Mesendoderm (in vitro differentiated cells): ENCODE measurements at regions not wholly inside any gene's neighbourhood (a gene's known extent, or its start where the extent isn't known, plus 50 kb on each side); places are given as distances from the start of the nearest gene placed in this dataset.

ENCODE experiments used
- DNase-seq: peaks from one replicate; pipeline ENCODE4 v3.0.0; 2013
- H2AK5ac ChIP-seq: 2 replicates; pipeline ENCODE4 v1.6.1; 2013; ENCODE audit warnings: low read length, inconsistent platforms
- H2BK120ac ChIP-seq: 2 replicates; pipeline ENCODE4 v1.6.1; 2013; ENCODE audit warnings: low read depth, mild to moderate bottlenecking, low read length, moderate library complexity, mixed read lengths
- H2BK15ac ChIP-seq: replicated peaks from 2 replicates; pipeline ENCODE4 v1.6.1; 2013; ENCODE audit warnings: low read depth, mild to moderate bottlenecking, moderate library complexity
- H2BK5ac ChIP-seq: 2 replicates; pipeline ENCODE4 v1.6.1; 2013; ENCODE audit warnings: low read length, inconsistent platforms
- H3K18ac ChIP-seq: 2 replicates; pipeline ENCODE4 v1.6.1; 2013; ENCODE audit warnings: mild to moderate bottlenecking, low read length, mixed read lengths
- H3K23ac ChIP-seq: one replicate; pipeline ENCODE4 v1.6.1; 2013; ENCODE audit warnings: low read length
- H3K27ac ChIP-seq: 2 replicates; pipeline ENCODE4 v1.5.1; 2013; ENCODE audit warnings: low read depth, mild to moderate bottlenecking, inconsistent platforms, low read length, moderate library complexity
- H3K27me3 ChIP-seq: 2 replicates; pipeline ENCODE4 v1.6.1; 2013; ENCODE audit warnings: low read length, control low read depth, mild to moderate bottlenecking, inconsistent platforms; ENCODE audit not compliant: insufficient read depth, poor library complexity
- H3K36me3 ChIP-seq: 2 replicates; pipeline ENCODE4 v1.6.1; 2013; ENCODE audit warnings: low read length, inconsistent platforms; ENCODE audit not compliant: control insufficient read depth, insufficient read depth
- H3K4ac ChIP-seq: one replicate; pipeline ENCODE4 v1.6.1; 2013; ENCODE audit warnings: low read depth, mild to moderate bottlenecking, low read length, moderate library complexity
- H3K4me1 ChIP-seq: 2 replicates; pipeline ENCODE4 v1.6.1; 2013; ENCODE audit warnings: low read depth, low read length, inconsistent platforms; ENCODE audit not compliant: control insufficient read depth
- H3K4me2 ChIP-seq: 2 replicates; pipeline ENCODE4 v1.6.1; 2013; ENCODE audit warnings: low read length
- H3K4me3 ChIP-seq: 2 replicates; pipeline ENCODE4 v1.5.1; 2013; ENCODE audit warnings: mild to moderate bottlenecking, low read length
- H3K56ac ChIP-seq: one replicate; pipeline ENCODE4 v1.6.1; 2013; ENCODE audit warnings: low read length
- H3K79me1 ChIP-seq: 2 replicates; pipeline ENCODE4 v1.6.1; 2013; ENCODE audit warnings: low read length, inconsistent platforms
- H3K79me2 ChIP-seq: 2 replicates; pipeline ENCODE4 v1.6.1; 2013; ENCODE audit warnings: mild to moderate bottlenecking, low read length; ENCODE audit not compliant: control insufficient read depth, insufficient read depth
- H3K9ac ChIP-seq: 2 replicates; pipeline ENCODE4 v1.6.1; 2013; ENCODE audit warnings: low read length, inconsistent platforms
- H4K5ac ChIP-seq: one replicate; pipeline ENCODE4 v1.6.1; 2013; ENCODE audit warnings: low read length
- H4K8ac ChIP-seq: one replicate; pipeline ENCODE4 v1.6.1; 2013; ENCODE audit warnings: low read depth, mild to moderate bottlenecking, control low read depth, low read length, moderate library complexity
- WGBS: extraction: QIAGEN DNeasy Blood & Tissue Kit; methylation state at CpG from one replicate; pipeline ENCODE4 v1.1.7; 2013; ENCODE audit warnings: low lambda C conversion rate, missing lambda C conversion rate; ENCODE audit not compliant: insufficient coverage; ENCODE audit errors: extremely low coverage; 5-methylcytosine and 5-hydroxymethylcytosine counted together

GRCh38 chr2:9057939-9058761, 54.7 kb upstream of the MBOAT2 start:
- no peaks in the 10 kb centered on the region for H3K4me1 ChIP-seq
- peak overlapping the region; percentile 14 for H4K5ac ChIP-seq
- no peak overlapping the region for H2BK120ac ChIP-seq
- H3K56ac ChIP-seq, result no peak overlapping the region
- no peak overlapping the region for H3K4ac ChIP-seq
- no peaks in the 10 kb centered on the region for H3K79me2 ChIP-seq
- no peak overlapping the region for H3K18ac ChIP-seq
- H3K9ac ChIP-seq, result no peak overlapping the region
- H3K23ac ChIP-seq, result no peak overlapping the region
- no peak overlapping the region for H2BK5ac ChIP-seq
- no peaks in the 10 kb centered on the region for H3K79me1 ChIP-seq
- no peak overlapping the region for H3K27ac ChIP-seq
- no peaks in the 10 kb centered on the region for H3K36me3 ChIP-seq
- no peak overlapping the region for H3K4me2 ChIP-seq
- no peak overlapping the region for H4K8ac ChIP-seq
- DNase-seq, result peak; percentile 9
- H3K27me3 ChIP-seq, result no peaks in the 10 kb centered on the region
- H3K4me3 ChIP-seq, result no peak overlapping the region
- no CpG with 5 or more reads among the region's 9 CpGs for WGBS
- no peak overlapping the region for H2BK15ac ChIP-seq
- no peak overlapping the region for H2AK5ac ChIP-seq

- Histone ChIP-seq H2BK15ac (no peak overlapping the region), H4K5ac (no peak overlapping the region), H3K27ac (no peak overlapping the region), H3K79me1 (no peaks in the 10 kb centered on the region), H3K9ac (no peak overlapping the region), H3K4me2 (no peak overlapping the region), H3K4me3 (no peak overlapping the region), H3K79me2 (no peaks in the 10 kb centered on the region), H3K27me3 (no peaks in the 10 kb centered on the region), H3K4ac (no peak overlapping the region), H3K18ac (no peak overlapping the region), H4K8ac (no peak overlapping the region), H2BK5ac (no peak overlapping the region), H3K56ac (no peak overlapping the region), H2BK120ac (no peak overlapping the region), H2AK5ac (no peak overlapping the region), H3K4me1 (no peaks in the 10 kb centered on the region), H3K36me3 (no peaks in the 10 kb centered on the region), H3K23ac (no peak overlapping the region)
- DNase-seq, result no peak
- no CpG with 5 or more reads among the region's 4 CpGs for WGBS
Observed at GRCh38 chr2:9055471-9055870, 52.0 kb upstream of the MBOAT2 start.

GRCh38 chr2:9053534-9053931, 50.0 kb upstream of the MBOAT2 start:
- Histone ChIP-seq H3K18ac (no peak overlapping the region), H3K4me1 (no peaks in the 10 kb centered on the region), H2BK5ac (no peak overlapping the region), H3K23ac (no peak overlapping the region), H4K5ac (no peak overlapping the region), H2BK120ac (no peak overlapping the region), H3K9ac (no peak overlapping the region), H3K4ac (no peak overlapping the region), H3K27me3 (no peaks in the 10 kb centered on the region), H4K8ac (no peak overlapping the region), H3K4me2 (no peak overlapping the region), H3K79me2 (no peaks in the 10 kb centered on the region), H3K27ac (no peak overlapping the region), H2BK15ac (no peak overlapping the region), H3K56ac (no peak overlapping the region), H3K79me1 (no peaks in the 10 kb centered on the region), H3K36me3 (no peaks in the 10 kb centered on the region), H2AK5ac (no peak overlapping the region), H3K4me3 (no peak overlapping the region)
- DNase-seq, result no peak
- no CpG with 5 or more reads among the region's 2 CpGs for WGBS
